ENCODE measurements at regions not wholly inside any gene's neighbourhood (a gene's known extent, or its start where the extent isn't known, plus 50 kb on each side); places are given as distances from the start of the nearest gene placed in this dataset.

GRCh38 chr5:4374866-4375265 lies 765.3 kb upstream of the ADAMTS16 start:
- H3K27me3 Mint-ChIP-seq, result no peaks in the 10 kb centered on the region
- CTCF ChIA-PET, result interaction anchor here (0.7 kb wide), 1 partner anchor 40 kb away, joined by 4 read pairs; no protein-coding TSS in a partner anchor
- H3K36me3 Mint-ChIP-seq (ENCODE audit: low read depth), result no peaks in the 10 kb centered on the region
- H3K4me1 Mint-ChIP-seq, result no peaks in the 10 kb centered on the region
- no peak overlapping the region for H3K4me3 Mint-ChIP-seq
- peaks cover 7% of the 10 kb centered on the region for H3K9me3 Mint-ChIP-seq (ENCODE audit: low read depth)
- ATAC-seq, result no peak
- POLR2A ChIA-PET, result no interaction called here
- no peak for DNase-seq
- no peak overlapping the region for H3K27ac Mint-ChIP-seq
- intact Hi-C loops (cut with DNase I, micrococcal nuclease), result no loop called here

GRCh38 chr5:4375640-4376039 lies 764.5 kb upstream of the ADAMTS16 start:
- H3K4me3 Mint-ChIP-seq, result no peak overlapping the region
- no peaks in the 10 kb centered on the region for H3K36me3 Mint-ChIP-seq (ENCODE audit: low read depth)
- CTCF ChIA-PET, result no interaction called here
- no peaks in the 10 kb centered on the region for H3K4me1 Mint-ChIP-seq
- POLR2A ChIA-PET, result no interaction called here
- no peak for DNase-seq
- no peaks in the 10 kb centered on the region for H3K27me3 Mint-ChIP-seq
- peaks cover 7% of the 10 kb centered on the region for H3K9me3 Mint-ChIP-seq (ENCODE audit: low read depth)
- intact Hi-C loops (cut with DNase I, micrococcal nuclease), result no loop called here
- ATAC-seq, result no peak
- no peak overlapping the region for H3K27ac Mint-ChIP-seq

DNA sequence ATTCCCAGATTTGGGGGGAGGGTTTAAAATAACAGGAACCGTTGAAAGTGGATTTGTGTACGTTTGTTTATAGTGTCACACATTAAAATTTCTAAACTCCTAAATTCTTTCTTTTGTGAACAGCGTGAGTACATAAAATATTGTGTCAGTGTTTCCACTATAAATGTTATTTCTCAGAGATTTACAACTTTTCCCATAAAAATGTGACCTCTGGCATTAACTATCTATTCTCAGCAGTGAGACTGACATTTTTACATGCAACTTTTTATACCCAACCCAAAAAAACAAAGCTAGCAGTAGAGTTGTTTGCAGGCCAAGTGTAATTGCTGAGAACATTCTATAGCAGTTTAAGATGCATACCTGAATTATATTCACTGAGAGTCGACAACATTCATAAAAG lies 757.0 kb upstream of the ADAMTS16 start:
- H3K4me1 Mint-ChIP-seq, result no peaks in the 10 kb centered on the region

GRCh38 chr5:4383518-4384198 lies 756.5 kb upstream of the ADAMTS16 start:
- Mint-ChIP-seq H3K9me3 (ENCODE audit: low read depth) (peaks cover 5% of the 10 kb centered on the region), H3K4me1 (no peaks in the 10 kb centered on the region), H3K4me3 (no peak overlapping the region), H3K27me3 (no peaks in the 10 kb centered on the region), H3K36me3 (ENCODE audit: low read depth) (no peaks in the 10 kb centered on the region), H3K27ac (no peak overlapping the region)
- DNase-seq (no peak), ATAC-seq (no peak)
- intact Hi-C loops (cut with DNase I, micrococcal nuclease), result no loop called here
- ChIA-PET CTCF (no interaction called here), POLR2A (no interaction called here)

More for the DNA sequence above, 757.0 kb upstream of the ADAMTS16 start:
- H3K4me3 Mint-ChIP-seq, result no peak overlapping the region
- ChIA-PET CTCF (no interaction called here), POLR2A (no interaction called here)
- H3K9me3 Mint-ChIP-seq (ENCODE audit: low read depth), result peaks cover 5% of the 10 kb centered on the region
- no peak for DNase-seq
- H3K36me3 Mint-ChIP-seq (ENCODE audit: low read depth), result no peaks in the 10 kb centered on the region
- H3K27ac Mint-ChIP-seq, result no peak overlapping the region
- ATAC-seq, result no peak
- H3K27me3 Mint-ChIP-seq, result no peaks in the 10 kb centered on the region
- intact Hi-C loops (cut with DNase I, micrococcal nuclease), result no loop called here

- peaks cover 3% of the 10 kb centered on the region for H3K9me3 Mint-ChIP-seq (ENCODE audit: low read depth)
- no peaks in the 10 kb centered on the region for H3K27me3 Mint-ChIP-seq
- intact Hi-C loops (cut with DNase I, micrococcal nuclease), result no loop called here
- no peak overlapping the region for H3K27ac Mint-ChIP-seq
- no peaks in the 10 kb centered on the region for H3K36me3 Mint-ChIP-seq (ENCODE audit: low read depth)
- ATAC-seq, result no peak
- H3K4me3 Mint-ChIP-seq, result no peak overlapping the region
- ChIA-PET POLR2A (no interaction called here), CTCF (no interaction called here)
- no peaks in the 10 kb centered on the region for H3K4me1 Mint-ChIP-seq
- DNase-seq, result no peak
These were observed 755.5 kb upstream of the ADAMTS16 start for GRCh38 chr5:4384649-4385048.

GRCh38 chr5:4386152-4386551 lies 754.0 kb upstream of the ADAMTS16 start:
- no peak overlapping the region for H3K27ac Mint-ChIP-seq
- no peaks in the 10 kb centered on the region for H3K36me3 Mint-ChIP-seq (ENCODE audit: low read depth)
- intact Hi-C loops (cut with DNase I, micrococcal nuclease), result no loop called here
- CTCF ChIA-PET, result no interaction called here
- H3K9me3 Mint-ChIP-seq (ENCODE audit: low read depth), result peaks cover 3% of the 10 kb centered on the region
- no peaks in the 10 kb centered on the region for H3K4me1 Mint-ChIP-seq
- DNase-seq (no peak), ATAC-seq (no peak)
- POLR2A ChIA-PET, result no interaction called here
- no peaks in the 10 kb centered on the region for H3K27me3 Mint-ChIP-seq
- no peak overlapping the region for H3K4me3 Mint-ChIP-seq

DNA sequence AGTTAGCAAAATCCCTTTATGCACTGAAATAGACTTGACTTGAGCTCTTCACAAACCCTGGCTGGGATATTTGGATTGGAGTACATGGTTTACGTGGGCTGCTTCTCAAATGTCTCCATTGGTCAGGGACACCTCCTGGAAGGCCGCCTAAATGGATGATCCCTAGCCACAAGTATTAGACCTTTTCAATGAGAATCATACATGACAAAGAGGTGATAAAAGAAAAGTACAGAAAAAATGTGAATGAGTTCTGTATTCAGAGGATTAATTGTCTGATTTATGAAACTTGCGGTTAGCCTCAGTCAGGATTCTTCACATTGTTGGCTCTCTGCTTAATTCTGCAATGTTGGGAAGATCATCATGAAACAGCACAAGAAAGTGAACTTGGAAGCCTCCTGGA lies 752.8 kb upstream of the ADAMTS16 start:
- no peaks in the 10 kb centered on the region for H3K4me1 Mint-ChIP-seq
- no peaks in the 10 kb centered on the region for H3K27me3 Mint-ChIP-seq
- no peak overlapping the region for H3K4me3 Mint-ChIP-seq
- ChIA-PET CTCF (no interaction called here), POLR2A (no interaction called here)
- ATAC-seq, result no peak
- intact Hi-C loops (cut with DNase I, micrococcal nuclease), result no loop called here
- no peak for DNase-seq
- H3K27ac Mint-ChIP-seq, result no peak overlapping the region
- H3K9me3 Mint-ChIP-seq (ENCODE audit: low read depth), result peaks cover 5% of the 10 kb centered on the region
- H3K36me3 Mint-ChIP-seq (ENCODE audit: low read depth), result no peaks in the 10 kb centered on the region

DNA sequence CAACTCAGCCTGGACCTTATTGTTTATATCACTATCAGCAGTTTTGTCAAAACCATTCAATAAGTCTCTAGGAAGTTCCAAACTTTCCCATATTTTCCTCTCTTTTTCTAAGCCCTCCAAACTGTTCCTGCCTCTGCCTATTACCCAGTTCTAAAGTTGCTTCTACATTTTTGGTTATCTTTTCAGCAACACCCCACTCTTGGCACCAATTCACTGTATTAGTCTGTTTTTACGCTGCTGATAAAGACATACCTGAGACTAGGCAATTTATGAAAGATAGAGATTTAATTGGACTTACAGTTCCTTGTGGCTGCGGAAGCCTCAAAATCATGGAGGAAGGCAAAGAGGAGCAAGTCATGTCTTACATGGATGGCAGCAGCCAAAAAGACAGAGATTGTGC lies 744.4 kb upstream of the ADAMTS16 start:
- ATAC-seq, result no peak
- Mint-ChIP-seq H3K4me1 (no peaks in the 10 kb centered on the region), H3K9me3 (ENCODE audit: low read depth) (peaks cover 14% of the 10 kb centered on the region), H3K4me3 (no peak overlapping the region), H3K27ac (no peak overlapping the region), H3K27me3 (no peaks in the 10 kb centered on the region), H3K36me3 (ENCODE audit: low read depth) (no peaks in the 10 kb centered on the region)
- POLR2A ChIA-PET, result no interaction called here
- intact Hi-C loops (cut with DNase I, micrococcal nuclease), result no loop called here
- DNase-seq, result no peak
- CTCF ChIA-PET, result no interaction called here

DNA sequence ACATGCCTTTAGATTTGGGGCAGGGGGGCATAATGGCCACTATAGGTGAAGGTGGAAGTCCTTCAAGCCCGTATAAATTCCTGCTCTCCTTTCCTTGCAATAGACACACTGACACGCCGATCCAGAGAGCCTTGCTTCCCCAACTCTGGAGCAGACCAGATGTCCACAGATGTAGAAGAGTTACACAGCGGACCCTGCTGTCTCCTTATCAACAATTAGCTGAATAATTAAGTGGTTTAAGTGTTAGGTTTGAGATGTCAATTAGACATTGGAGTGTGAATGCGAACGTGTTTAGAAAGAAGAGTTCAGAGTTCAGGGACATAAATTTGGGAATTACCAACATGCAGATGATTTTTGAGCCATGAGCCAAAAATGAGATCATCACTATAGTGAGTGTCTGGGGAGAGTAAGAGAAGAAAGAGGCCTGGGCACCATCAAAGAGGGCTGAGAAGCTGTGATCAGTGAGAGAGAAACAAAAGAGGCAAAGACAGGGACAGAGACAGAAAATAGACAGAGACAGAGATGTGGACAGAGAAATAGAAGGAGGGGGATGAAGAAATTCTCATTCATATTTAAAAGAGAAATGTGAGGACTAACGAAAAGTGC lies 734.4 kb upstream of the ADAMTS16 start:
- ATAC-seq (no peak), DNase-seq (no peak)
- Mint-ChIP-seq H3K27me3 (no peaks in the 10 kb centered on the region), H3K9me3 (ENCODE audit: low read depth) (peaks cover 5% of the 10 kb centered on the region), H3K27ac (no peak overlapping the region), H3K4me1 (no peaks in the 10 kb centered on the region), H3K4me3 (no peak overlapping the region), H3K36me3 (ENCODE audit: low read depth) (no peaks in the 10 kb centered on the region)
- CTCF ChIA-PET, result no interaction called here
- intact Hi-C loops (cut with DNase I, micrococcal nuclease), result no loop called here
- POLR2A ChIA-PET, result no interaction called here

- Mint-ChIP-seq H3K4me1 (no peaks in the 10 kb centered on the region), H3K27ac (no peak overlapping the region)
- CTCF ChIA-PET, result interaction anchor here (0.8 kb wide), 1 partner anchor 289 kb away, joined by 3 read pairs; no protein-coding TSS in a partner anchor
These were observed 730.0 kb upstream of the ADAMTS16 start for GRCh38 chr5:4410151-4410550.

GRCh38 chr5:4411664-4412063 lies 728.5 kb upstream of the ADAMTS16 start:
- intact Hi-C loops (cut with DNase I, micrococcal nuclease), result no loop called here
- Mint-ChIP-seq H3K36me3 (ENCODE audit: low read depth) (no peaks in the 10 kb centered on the region), H3K4me1 (no peaks in the 10 kb centered on the region), H3K4me3 (no peak overlapping the region), H3K27me3 (no peaks in the 10 kb centered on the region), H3K27ac (no peak overlapping the region), H3K9me3 (ENCODE audit: low read depth) (peaks cover 10% of the 10 kb centered on the region)
- ChIA-PET CTCF (no interaction called here), POLR2A (no interaction called here)
- ATAC-seq (no peak), DNase-seq (no peak)

More at GRCh38 chr5:4410151-4410550, 730.0 kb upstream of the ADAMTS16 start:
- ATAC-seq (no peak), DNase-seq (no peak)
- H3K36me3 Mint-ChIP-seq (ENCODE audit: low read depth), result no peaks in the 10 kb centered on the region
- no peaks in the 10 kb centered on the region for H3K27me3 Mint-ChIP-seq
- H3K9me3 Mint-ChIP-seq (ENCODE audit: low read depth), result peaks cover 10% of the 10 kb centered on the region
- no peak overlapping the region for H3K4me3 Mint-ChIP-seq
- intact Hi-C loops (cut with DNase I, micrococcal nuclease), result no loop called here
- POLR2A ChIA-PET, result no interaction called here

- intact Hi-C loops (cut with DNase I, micrococcal nuclease), result no loop called here
- POLR2A ChIA-PET, result no interaction called here
- Mint-ChIP-seq H3K4me1 (no peaks in the 10 kb centered on the region), H3K27ac (no peak overlapping the region), H3K4me3 (no peak overlapping the region), H3K36me3 (ENCODE audit: low read depth) (no peaks in the 10 kb centered on the region), H3K9me3 (ENCODE audit: low read depth) (peaks cover 12% of the 10 kb centered on the region), H3K27me3 (no peaks in the 10 kb centered on the region)
- ATAC-seq, result no peak
- DNase-seq, result no peak
- CTCF ChIA-PET, result no interaction called here
These were observed 726.1 kb upstream of the ADAMTS16 start for GRCh38 chr5:4413996-4414395.

Data from activated CD4-positive, alpha-beta T cell treated with anti-CD3 and anti-CD28 coated beads for 36 hours (primary cell).